HEK293 (cell line): ENCODE measurements at regions not wholly inside any gene's neighbourhood (a gene's known extent, or its start where the extent isn't known, plus 50 kb on each side); places are given as distances from the start of the nearest gene placed in this dataset.

Experiments
- CTCF ChIA-PET: fragments of 350-600 bp; formaldehyde crosslinking; extraction: SDS; loops from one replicate; lab custom pipeline; 2021; ENCODE audit warnings: antibody characterized with exemption; lab: Yijun Ruan, JAX
- POLR2A ChIA-PET: fragments of 300-600 bp; formaldehyde crosslinking; extraction: SDS; loops from one replicate; lab custom pipeline; 2020; ENCODE audit warnings: antibody characterized with exemption, inconsistent platforms; lab: Yijun Ruan, JAX
- H3K27ac ChIP-seq: fragments of 200-500 bp; sonication (Bioruptor generic); 2 replicates; pipeline ENCODE4 v1.5.1; 2014; ENCODE audit warnings: low read depth, low read length, control low read depth, inconsistent platforms; ENCODE audit errors: extremely low read depth
- H3K36me3 ChIP-seq, 2 experiments: fragments of 200-500 bp in 1 of 2; sonication (Bioruptor generic) in 1 of 2; 1 replicate in 1 of 2; 2 replicates in 1 of 2; pipeline ENCODE4 v1.5.1; 2014 to 2017; ENCODE audit warnings: inconsistent platforms in 2 of 2, low read length in 2 of 2; ENCODE audit not compliant: control insufficient read depth in 2 of 2, insufficient read depth in 1 of 2
- H3K4me1 ChIP-seq: fragments of 200-500 bp; sonication (Bioruptor generic); 2 replicates; pipeline ENCODE4 v1.5.1; 2014; ENCODE audit warnings: mild to moderate bottlenecking, low read length, inconsistent platforms; ENCODE audit not compliant: control insufficient read depth, insufficient read depth
- H3K4me3 ChIP-seq: 2 replicates; pipeline ENCODE4 v1.5.1; 2011; ENCODE audit warnings: low read depth, mild to moderate bottlenecking, control low read depth, low read length, moderate library complexity
- H3K9me3 ChIP-seq: fragments of 200-500 bp; sonication (Bioruptor generic); 2 replicates; pipeline ENCODE4 v1.5.1; 2014; ENCODE audit warnings: low read depth, low read length, inconsistent platforms; ENCODE audit not compliant: control insufficient read depth, insufficient read depth
- FEZF1 ChIP-seq: fragments of 450-650 bp; formaldehyde crosslinking; IDR thresholded peaks from 2 replicates; pipeline ENCODE4 v1.5.1; 2016; ENCODE audit warnings: missing biosample characterization, missing genetic modification characterization
- GLIS1 ChIP-seq: fragments of 450-650 bp; formaldehyde crosslinking; IDR thresholded peaks from 2 replicates; pipeline ENCODE4 v1.5.1; 2016; ENCODE audit warnings: missing biosample characterization, missing genetic modification characterization
- PRDM1 ChIP-seq: fragments of 450-650 bp; formaldehyde crosslinking; IDR thresholded peaks from 2 replicates; pipeline ENCODE4; 2016; ENCODE audit warnings: missing biosample characterization, missing genetic modification characterization
- SALL2 ChIP-seq: fragments of 450-650 bp; formaldehyde crosslinking; IDR thresholded peaks from 2 replicates; pipeline ENCODE4 v1.5.0; 2017; ENCODE audit warnings: missing biosample characterization, mild to moderate bottlenecking, missing genetic modification characterization, borderline replicate concordance
- SCRT2 ChIP-seq: fragments of 450-650 bp; formaldehyde crosslinking; IDR thresholded peaks from 2 replicates; pipeline ENCODE4 v1.5.1; 2016; ENCODE audit warnings: missing biosample characterization, missing genetic modification characterization
- ZFP3 ChIP-seq: fragments of 450-650 bp; formaldehyde crosslinking; IDR thresholded peaks from 2 replicates; pipeline ENCODE4 v1.5.1; 2016; ENCODE audit warnings: low read depth, missing biosample characterization, missing genetic modification characterization
- ZNF114 ChIP-seq: fragments of 450-650 bp; formaldehyde crosslinking; IDR thresholded peaks from 2 replicates; pipeline ENCODE4 v1.5.0; 2017; ENCODE audit warnings: missing biosample characterization, missing genetic modification characterization
- ZNF169 ChIP-seq: fragments of 450-650 bp; formaldehyde crosslinking; IDR thresholded peaks from 2 replicates; pipeline ENCODE4 v1.5.1; 2016; ENCODE audit warnings: missing biosample characterization, missing genetic modification characterization
- ZNF311 ChIP-seq: fragments of 450-650 bp; formaldehyde crosslinking; IDR thresholded peaks from 2 replicates; pipeline ENCODE4 v1.5.1; 2017; ENCODE audit warnings: missing biosample characterization, missing genetic modification characterization, borderline replicate concordance
- ZNF48 ChIP-seq: fragments of 450-650 bp; formaldehyde crosslinking; IDR thresholded peaks from 2 replicates; pipeline ENCODE4 v1.5.1; 2016; ENCODE audit warnings: missing biosample characterization, missing genetic modification characterization
- ZNF610 ChIP-seq: fragments of 450-650 bp; formaldehyde crosslinking; IDR thresholded peaks from 2 replicates; pipeline ENCODE4 v1.5.1; 2016; ENCODE audit warnings: missing biosample characterization, missing genetic modification characterization, borderline replicate concordance
- ZNF621 ChIP-seq: fragments of 450-650 bp; formaldehyde crosslinking; IDR thresholded peaks from 2 replicates; pipeline ENCODE4 v1.5.1; 2017; ENCODE audit warnings: missing biosample characterization, missing genetic modification characterization
- ZNF658 ChIP-seq: fragments of 450-650 bp; formaldehyde crosslinking; IDR thresholded peaks from 2 replicates; pipeline ENCODE4; 2016; ENCODE audit warnings: missing biosample characterization, missing genetic modification characterization
- ZNF660 ChIP-seq: fragments of 450-650 bp; IDR thresholded peaks from 2 replicates; pipeline ENCODE4 v1.5.1; 2018; ENCODE audit warnings: missing biosample characterization, mild to moderate bottlenecking, missing genetic modification characterization
- ZXDB ChIP-seq: fragments of 450-650 bp; formaldehyde crosslinking; IDR thresholded peaks from 2 replicates; pipeline ENCODE4 v1.5.1; 2016; ENCODE audit warnings: missing biosample characterization, missing genetic modification characterization
- TF ChIP-seq, protein P1 (sequence below): fragments of 450-650 bp; formaldehyde crosslinking; IDR thresholded peaks from 2 replicates; pipeline ENCODE4 v1.5.1; 2016; ENCODE audit warnings: missing biosample characterization, missing genetic modification characterization
- TF ChIP-seq, protein P2 (sequence below): fragments of 450-650 bp; formaldehyde crosslinking; conservative IDR thresholded peaks from 2 replicates; pipeline ENCODE4 v1.5.1; 2016; ENCODE audit warnings: low read depth, missing biosample characterization, missing genetic modification characterization
- TF ChIP-seq, protein P3 (sequence below): fragments of 450-650 bp; formaldehyde crosslinking; optimal IDR thresholded peaks from 2 replicates; pipeline ENCODE3; 2016; ENCODE audit warnings: missing biosample characterization, mild to moderate bottlenecking, missing genetic modification characterization

DNA sequence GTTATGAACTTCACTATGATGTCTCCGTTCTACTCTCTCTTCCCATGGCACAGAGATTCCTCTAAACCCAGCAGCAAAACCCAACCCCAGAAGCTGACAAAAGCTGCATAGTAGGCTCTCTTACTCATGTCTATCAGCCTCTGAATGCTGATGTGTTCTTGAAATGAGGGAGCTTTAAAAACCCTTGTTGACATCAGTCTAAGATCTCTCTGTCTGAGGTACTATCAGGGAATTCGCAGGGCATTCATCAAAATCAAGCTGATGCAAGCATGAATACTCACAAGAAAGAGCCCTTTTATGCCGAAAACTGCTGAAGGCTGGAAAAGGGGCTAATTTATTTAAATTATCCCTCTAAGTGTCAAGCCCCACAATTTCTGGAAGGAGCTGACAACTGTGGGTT, 710.6 kb upstream of the FANCL start:
- no peaks in the 10 kb centered on the region for H3K9me3 ChIP-seq
- no peak for TF ChIP-seq ZFP3 (tag by site-specific recombination)
- no peak for TF ChIP-seq ZNF660 (tag by site-specific recombination)
- no peak for TF ChIP-seq ZNF169 (tag by site-specific recombination)
- no peak for TF ChIP-seq PRDM1 (tag by site-specific recombination)
- no peaks in the 10 kb centered on the region for H3K4me1 ChIP-seq
- H3K36me3 ChIP-seq, result no peaks in the 10 kb centered on the region
- ChIA-PET CTCF (interaction anchor here (0.6 to 0.7 kb wide), 2 partner anchors 13 to 74 kb away, joined by 3 read pairs; no protein-coding TSS in a partner anchor), POLR2A (no interaction called here)
- no peak overlapping the region for H3K27ac ChIP-seq
- no peak overlapping the region for H3K4me3 ChIP-seq

DNA sequence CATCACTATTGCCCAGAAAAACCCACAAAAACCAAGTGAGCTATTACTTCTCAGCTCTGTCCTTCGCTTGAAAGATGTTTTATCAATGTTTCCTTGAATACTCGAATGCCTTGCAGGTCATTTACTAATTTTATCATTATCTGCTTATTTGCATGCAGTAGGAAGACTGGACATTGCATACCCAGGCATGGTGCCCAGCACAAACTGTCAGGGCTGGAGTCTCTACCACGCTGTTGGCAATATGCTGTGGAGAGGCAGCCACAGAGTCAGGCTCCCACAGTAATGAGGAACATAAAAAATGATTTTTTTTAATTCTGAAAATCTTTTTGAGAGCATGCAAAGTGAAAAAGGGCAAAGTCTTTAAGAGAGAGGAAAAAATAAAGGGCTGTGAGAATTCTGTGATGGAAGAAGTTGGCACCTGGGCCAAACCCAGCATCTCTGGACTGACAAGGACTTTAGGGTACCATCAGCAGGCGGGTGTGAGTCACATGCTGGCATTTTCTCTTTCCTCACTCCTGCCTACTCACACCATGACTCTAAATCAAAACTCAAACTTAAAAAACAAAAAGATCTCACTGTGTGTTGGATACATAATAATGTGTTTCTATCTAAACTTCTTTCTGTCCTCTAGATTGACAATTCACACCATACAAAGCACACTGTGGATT, 709.8 kb upstream of the FANCL start:
- no peaks in the 10 kb centered on the region for H3K36me3 ChIP-seq
- no peak for TF ChIP-seq GLIS1 (tag by site-specific recombination)
- no peaks in the 10 kb centered on the region for H3K9me3 ChIP-seq
- H3K4me3 ChIP-seq, result no peak overlapping the region
- H3K27ac ChIP-seq, result no peak overlapping the region
- ChIA-PET CTCF (interaction anchor here (0.6 to 1.6 kb wide), 2 partner anchors 12 to 184 kb away, joined by 3 read pairs; no protein-coding TSS in a partner anchor), POLR2A (no interaction called here)
- H3K4me1 ChIP-seq, result no peaks in the 10 kb centered on the region

DNA sequence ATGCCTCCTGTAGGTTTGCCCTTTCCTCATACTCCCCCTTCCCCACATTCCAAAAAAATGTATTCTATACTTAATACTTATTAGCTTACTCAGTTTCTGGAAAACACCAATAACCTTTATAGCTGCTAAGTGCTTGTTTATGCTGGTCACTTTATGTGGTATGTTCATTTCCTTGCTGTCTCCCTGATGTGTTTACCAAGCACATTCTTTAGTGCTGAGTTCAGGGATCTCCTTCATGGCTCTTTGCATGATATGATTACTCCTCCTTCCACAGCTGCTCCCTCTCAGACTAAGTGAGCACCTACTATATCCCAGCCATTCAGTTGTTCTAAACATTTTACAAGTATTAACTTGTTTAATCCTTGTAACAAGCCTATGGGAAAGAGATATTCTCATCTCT, 698.3 kb upstream of the FANCL start:
- TF ChIP-seq ZNF311 (tag by site-specific recombination) (no peak), ZNF658 (tag by site-specific recombination) (no peak)
- Histone ChIP-seq H3K27ac (no peak overlapping the region), H3K4me1 (no peaks in the 10 kb centered on the region), H3K4me3 (no peak overlapping the region), H3K36me3 (no peaks in the 10 kb centered on the region), H3K9me3 (no peaks in the 10 kb centered on the region)
- CTCF ChIA-PET, result interaction anchor here (1.3 kb wide), 1 partner anchor 11 kb away, joined by 3 read pairs; no protein-coding TSS in a partner anchor
- POLR2A ChIA-PET, result interaction anchor here (0.6 kb wide), 1 partner anchor 1039 kb away, joined by 3 read pairs; no protein-coding TSS in a partner anchor

DNA sequence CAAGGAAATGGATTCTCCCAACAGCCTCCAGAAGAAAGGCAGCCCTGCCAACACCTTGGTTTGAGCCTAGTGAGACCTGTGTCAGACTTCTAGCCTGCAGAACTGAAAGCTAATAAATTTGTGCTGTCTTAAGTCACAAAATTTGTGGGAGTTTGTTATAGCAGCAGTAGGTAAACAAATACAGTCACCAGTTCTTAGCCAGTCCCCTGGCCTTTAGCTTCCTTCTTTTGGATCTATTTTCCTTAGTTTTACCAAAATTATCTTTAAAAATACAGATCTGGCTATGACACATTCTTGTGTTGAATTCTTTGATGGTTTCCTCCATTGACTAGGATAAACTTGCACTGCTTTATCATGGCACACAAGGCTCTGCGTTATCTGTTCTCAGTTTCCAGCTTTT, 697.9 kb upstream of the FANCL start:
- ChIA-PET CTCF (interaction anchor here (1.3 kb wide), 1 partner anchor 11 kb away, joined by 3 read pairs; no protein-coding TSS in a partner anchor), POLR2A (interaction anchor here (0.6 kb wide), 1 partner anchor 1039 kb away, joined by 3 read pairs; no protein-coding TSS in a partner anchor)
- H3K4me3 ChIP-seq, result no peak overlapping the region
- no peak overlapping the region for H3K27ac ChIP-seq
- H3K9me3 ChIP-seq, result no peaks in the 10 kb centered on the region
- no peaks in the 10 kb centered on the region for H3K36me3 ChIP-seq
- TF ChIP-seq, protein P1, sequence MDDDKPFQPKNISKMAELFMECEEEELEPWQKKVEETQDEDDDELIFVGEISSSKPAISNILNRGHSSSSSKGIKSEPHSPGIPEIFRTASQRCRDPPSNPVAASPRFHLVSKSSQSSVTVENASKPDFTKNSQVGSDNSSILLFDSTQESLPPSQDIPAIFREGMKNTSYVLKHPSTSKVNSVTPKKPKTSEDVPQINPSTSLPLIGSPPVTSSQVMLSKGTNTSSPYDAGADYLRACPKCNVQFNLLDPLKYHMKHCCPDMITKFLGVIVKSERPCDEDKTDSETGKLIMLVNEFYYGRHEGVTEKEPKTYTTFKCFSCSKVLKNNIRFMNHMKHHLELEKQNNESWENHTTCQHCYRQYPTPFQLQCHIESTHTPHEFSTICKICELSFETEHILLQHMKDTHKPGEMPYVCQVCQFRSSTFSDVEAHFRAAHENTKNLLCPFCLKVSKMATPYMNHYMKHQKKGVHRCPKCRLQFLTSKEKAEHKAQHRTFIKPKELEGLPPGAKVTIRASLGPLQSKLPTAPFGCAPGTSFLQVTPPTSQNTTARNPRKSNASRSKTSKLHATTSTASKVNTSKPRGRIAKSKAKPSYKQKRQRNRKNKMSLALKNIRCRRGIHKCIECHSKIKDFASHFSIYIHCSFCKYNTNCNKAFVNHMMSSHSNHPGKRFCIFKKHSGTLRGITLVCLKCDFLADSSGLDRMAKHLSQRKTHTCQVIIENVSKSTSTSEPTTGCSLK (tag by site-specific recombination), result no peak
- TF ChIP-seq ZNF610 (tag by site-specific recombination) (no peak), FEZF1 (tag by site-specific recombination) (no peak), ZNF48 (tag by site-specific recombination) (no peak), ZXDB (tag by site-specific recombination) (no peak), ZNF621 (tag by site-specific recombination) (no peak), ZNF114 (no peak), SALL2 (tag by site-specific recombination) (no peak), SCRT2 (tag by site-specific recombination) (no peak)
- TF ChIP-seq, protein P2, sequence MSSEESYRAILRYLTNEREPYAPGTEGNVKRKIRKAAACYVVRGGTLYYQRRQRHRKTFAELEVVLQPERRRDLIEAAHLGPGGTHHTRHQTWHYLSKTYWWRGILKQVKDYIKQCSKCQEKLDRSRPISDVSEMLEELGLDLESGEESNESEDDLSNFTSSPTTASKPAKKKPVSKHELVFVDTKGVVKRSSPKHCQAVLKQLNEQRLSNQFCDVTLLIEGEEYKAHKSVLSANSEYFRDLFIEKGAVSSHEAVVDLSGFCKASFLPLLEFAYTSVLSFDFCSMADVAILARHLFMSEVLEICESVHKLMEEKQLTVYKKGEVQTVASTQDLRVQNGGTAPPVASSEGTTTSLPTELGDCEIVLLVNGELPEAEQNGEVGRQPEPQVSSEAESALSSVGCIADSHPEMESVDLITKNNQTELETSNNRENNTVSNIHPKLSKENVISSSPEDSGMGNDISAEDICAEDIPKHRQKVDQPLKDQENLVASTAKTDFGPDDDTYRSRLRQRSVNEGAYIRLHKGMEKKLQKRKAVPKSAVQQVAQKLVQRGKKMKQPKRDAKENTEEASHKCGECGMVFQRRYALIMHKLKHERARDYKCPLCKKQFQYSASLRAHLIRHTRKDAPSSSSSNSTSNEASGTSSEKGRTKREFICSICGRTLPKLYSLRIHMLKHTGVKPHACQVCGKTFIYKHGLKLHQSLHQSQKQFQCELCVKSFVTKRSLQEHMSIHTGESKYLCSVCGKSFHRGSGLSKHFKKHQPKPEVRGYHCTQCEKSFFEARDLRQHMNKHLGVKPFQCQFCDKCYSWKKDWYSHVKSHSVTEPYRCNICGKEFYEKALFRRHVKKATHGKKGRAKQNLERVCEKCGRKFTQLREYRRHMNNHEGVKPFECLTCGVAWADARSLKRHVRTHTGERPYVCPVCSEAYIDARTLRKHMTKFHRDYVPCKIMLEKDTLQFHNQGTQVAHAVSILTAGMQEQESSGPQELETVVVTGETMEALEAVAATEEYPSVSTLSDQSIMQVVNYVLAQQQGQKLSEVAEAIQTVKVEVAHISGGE (tag by site-specific recombination), result no peak
- TF ChIP-seq, protein P3, sequence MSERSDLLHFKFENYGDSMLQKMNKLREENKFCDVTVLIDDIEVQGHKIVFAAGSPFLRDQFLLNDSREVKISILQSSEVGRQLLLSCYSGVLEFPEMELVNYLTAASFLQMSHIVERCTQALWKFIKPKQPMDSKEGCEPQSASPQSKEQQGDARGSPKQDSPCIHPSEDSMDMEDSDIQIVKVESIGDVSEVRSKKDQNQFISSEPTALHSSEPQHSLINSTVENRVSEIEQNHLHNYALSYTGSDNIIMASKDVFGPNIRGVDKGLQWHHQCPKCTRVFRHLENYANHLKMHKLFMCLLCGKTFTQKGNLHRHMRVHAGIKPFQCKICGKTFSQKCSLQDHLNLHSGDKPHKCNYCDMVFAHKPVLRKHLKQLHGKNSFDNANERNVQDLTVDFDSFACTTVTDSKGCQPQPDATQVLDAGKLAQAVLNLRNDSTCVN, result no peak
- no peaks in the 10 kb centered on the region for H3K4me1 ChIP-seq
